HL-60 (cell line): ENCODE measurements at regions not wholly inside any gene's neighbourhood (a gene's known extent, or its start where the extent isn't known, plus 50 kb on each side); places are given as distances from the start of the nearest gene placed in this dataset.

Experiments used
- DNase-seq, 2 experiments: peaks; one replicate each; pipeline ENCODE4 v3.0.0-alpha.2; 2010 to 2020; ENCODE audit warnings: low read depth in 1 of 2, low spot score in 1 of 2
- H3K27ac ChIP-seq: fragments of 250-450 bp; sonication (Bioruptor Pico); replicated peaks from 2 replicates; pipeline ENCODE4 v1.5.1; 2020; ENCODE audit warnings: mild to moderate bottlenecking, moderate library complexity
- H3K27me3 ChIP-seq: fragments of 250-450 bp; sonication (Bioruptor Pico); 2 replicates; pipeline ENCODE4 v1.5.1; 2021; ENCODE audit warnings: mild to moderate bottlenecking, moderate library complexity; ENCODE audit not compliant: insufficient read depth, poor library complexity, severe bottlenecking
- H3K4me3 ChIP-seq: replicated peaks from 2 replicates; pipeline ENCODE4 v1.5.1; 2011; ENCODE audit warnings: mild to moderate bottlenecking, control low read depth, low read length; ENCODE audit not compliant: insufficient read depth
- GABPA ChIP-seq: IDR thresholded peaks from 2 replicates; pipeline ENCODE4 v1.6.1; 2012; ENCODE audit warnings: low read depth
- POLR2AphosphoS5 ChIP-seq: IDR thresholded peaks from 2 replicates; pipeline ENCODE4 v1.6.1; 2012; ENCODE audit warnings: low read depth
- SPI1 ChIP-seq: IDR thresholded peaks from 2 replicates; pipeline ENCODE4 v1.6.1; 2012; ENCODE audit warnings: low read depth, mild to moderate bottlenecking, borderline replicate concordance
- TF ChIP-seq, protein P1 (sequence below): IDR thresholded peaks from 2 replicates; pipeline ENCODE4 v1.6.1; 2012; ENCODE audit warnings: low read depth; ENCODE audit not compliant: insufficient replicate concordance
- TF ChIP-seq, protein P2 (sequence below): IDR thresholded peaks from one replicate; pipeline ENCODE4 v1.5.1; 2011; ENCODE audit warnings: low read length, control low read depth, inconsistent platforms; ENCODE audit not compliant: insufficient read depth

DNA sequence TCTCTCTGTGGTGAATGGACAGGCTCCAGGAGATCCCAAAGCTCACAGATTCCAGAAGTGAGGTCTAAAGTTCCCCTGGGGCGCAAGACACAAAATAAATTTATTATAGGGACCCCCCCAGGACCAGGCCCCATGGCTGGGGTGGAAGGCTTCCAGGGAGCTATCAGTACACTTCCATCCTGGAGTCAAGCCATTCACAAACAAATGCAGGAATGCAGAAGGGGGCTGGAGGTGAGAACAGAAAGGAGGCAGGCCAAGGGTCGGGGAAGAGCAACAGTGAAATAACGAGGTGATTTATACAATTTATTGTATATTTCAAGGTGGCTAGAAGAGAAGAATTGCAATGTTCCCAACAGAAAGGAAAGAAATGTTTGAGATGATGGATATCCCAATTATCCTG is 126.9 kb downstream of the LY86 start:
- Histone ChIP-seq H3K27me3 (no peaks in the 10 kb centered on the region), H3K4me3 (no peak overlapping the region), H3K27ac (peak overlapping the region; percentile 97)
- no peak for DNase-seq
- TF ChIP-seq, protein P1, sequence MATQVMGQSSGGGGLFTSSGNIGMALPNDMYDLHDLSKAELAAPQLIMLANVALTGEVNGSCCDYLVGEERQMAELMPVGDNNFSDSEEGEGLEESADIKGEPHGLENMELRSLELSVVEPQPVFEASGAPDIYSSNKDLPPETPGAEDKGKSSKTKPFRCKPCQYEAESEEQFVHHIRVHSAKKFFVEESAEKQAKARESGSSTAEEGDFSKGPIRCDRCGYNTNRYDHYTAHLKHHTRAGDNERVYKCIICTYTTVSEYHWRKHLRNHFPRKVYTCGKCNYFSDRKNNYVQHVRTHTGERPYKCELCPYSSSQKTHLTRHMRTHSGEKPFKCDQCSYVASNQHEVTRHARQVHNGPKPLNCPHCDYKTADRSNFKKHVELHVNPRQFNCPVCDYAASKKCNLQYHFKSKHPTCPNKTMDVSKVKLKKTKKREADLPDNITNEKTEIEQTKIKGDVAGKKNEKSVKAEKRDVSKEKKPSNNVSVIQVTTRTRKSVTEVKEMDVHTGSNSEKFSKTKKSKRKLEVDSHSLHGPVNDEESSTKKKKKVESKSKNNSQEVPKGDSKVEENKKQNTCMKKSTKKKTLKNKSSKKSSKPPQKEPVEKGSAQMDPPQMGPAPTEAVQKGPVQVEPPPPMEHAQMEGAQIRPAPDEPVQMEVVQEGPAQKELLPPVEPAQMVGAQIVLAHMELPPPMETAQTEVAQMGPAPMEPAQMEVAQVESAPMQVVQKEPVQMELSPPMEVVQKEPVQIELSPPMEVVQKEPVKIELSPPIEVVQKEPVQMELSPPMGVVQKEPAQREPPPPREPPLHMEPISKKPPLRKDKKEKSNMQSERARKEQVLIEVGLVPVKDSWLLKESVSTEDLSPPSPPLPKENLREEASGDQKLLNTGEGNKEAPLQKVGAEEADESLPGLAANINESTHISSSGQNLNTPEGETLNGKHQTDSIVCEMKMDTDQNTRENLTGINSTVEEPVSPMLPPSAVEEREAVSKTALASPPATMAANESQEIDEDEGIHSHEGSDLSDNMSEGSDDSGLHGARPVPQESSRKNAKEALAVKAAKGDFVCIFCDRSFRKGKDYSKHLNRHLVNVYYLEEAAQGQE: no peak
- no peak for TF ChIP-seq GABPA
- TF ChIP-seq SPI1: no peak
- TF ChIP-seq, protein P2, sequence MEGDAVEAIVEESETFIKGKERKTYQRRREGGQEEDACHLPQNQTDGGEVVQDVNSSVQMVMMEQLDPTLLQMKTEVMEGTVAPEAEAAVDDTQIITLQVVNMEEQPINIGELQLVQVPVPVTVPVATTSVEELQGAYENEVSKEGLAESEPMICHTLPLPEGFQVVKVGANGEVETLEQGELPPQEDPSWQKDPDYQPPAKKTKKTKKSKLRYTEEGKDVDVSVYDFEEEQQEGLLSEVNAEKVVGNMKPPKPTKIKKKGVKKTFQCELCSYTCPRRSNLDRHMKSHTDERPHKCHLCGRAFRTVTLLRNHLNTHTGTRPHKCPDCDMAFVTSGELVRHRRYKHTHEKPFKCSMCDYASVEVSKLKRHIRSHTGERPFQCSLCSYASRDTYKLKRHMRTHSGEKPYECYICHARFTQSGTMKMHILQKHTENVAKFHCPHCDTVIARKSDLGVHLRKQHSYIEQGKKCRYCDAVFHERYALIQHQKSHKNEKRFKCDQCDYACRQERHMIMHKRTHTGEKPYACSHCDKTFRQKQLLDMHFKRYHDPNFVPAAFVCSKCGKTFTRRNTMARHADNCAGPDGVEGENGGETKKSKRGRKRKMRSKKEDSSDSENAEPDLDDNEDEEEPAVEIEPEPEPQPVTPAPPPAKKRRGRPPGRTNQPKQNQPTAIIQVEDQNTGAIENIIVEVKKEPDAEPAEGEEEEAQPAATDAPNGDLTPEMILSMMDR: no peak
- no peak for TF ChIP-seq POLR2AphosphoS5

DNA sequence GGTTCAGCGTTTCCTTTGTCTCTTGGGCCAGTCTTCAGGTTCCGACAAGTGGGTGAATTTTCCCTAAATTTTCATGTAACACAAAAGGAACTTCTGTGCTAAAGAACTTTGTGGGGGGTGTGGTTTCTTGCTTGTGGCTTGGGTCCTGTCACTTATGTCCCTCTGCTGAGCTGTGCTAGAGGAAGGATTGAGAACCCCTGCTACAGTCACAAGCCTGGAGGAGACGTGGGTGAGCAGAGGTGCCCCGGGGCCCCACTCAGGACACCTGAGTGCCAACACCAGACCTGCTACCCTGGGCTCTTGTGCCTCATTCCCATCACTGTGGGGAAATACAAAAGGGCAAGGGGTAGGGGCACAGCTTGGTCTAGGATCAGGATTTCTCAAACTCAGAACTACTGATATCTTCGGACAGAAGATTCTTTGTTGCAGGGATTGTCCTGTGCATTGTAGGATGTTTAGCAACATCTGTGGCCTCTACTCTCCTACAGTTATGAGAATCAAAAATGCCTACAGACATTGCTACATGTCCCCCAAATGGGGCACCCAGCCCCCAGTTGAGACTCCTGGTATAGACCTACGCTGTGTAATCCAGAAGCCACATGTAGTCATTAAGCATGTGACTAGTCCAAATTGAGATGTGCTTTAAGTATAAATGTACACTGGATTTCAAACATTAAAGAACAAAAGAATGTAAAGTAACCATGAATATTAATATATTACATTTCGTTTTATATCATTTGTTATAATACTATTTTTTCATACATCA is 128.7 kb downstream of the LY86 start:
- Histone ChIP-seq H3K4me3 (no peak overlapping the region), H3K27me3 (no peaks in the 10 kb centered on the region), H3K27ac (peak overlapping the region; percentile 99)
- TF ChIP-seq, protein P1: no peak
- TF ChIP-seq POLR2AphosphoS5: peak; percentile 88
- DNase-seq: peak in 1 of 2 experiments; percentile 89

DNA sequence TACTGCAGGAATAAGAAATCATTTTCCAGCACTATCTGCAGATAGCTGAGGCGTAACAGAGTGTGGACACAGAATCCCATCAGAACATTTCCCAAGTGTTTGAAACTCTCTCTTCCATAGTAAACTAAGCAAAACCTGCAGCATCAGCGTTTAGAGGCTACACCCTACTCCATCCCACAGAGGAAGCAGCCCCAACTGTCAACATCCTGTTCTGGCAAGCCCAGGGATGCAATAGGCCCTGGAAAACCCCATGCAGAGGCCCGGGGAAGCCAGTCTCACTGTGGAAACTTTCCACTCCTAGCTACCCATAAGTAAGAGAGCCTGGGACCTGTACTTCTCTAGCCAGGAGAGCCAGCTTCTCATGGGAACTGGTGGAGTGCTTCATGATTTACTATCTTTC is 129.4 kb downstream of the LY86 start:
- H3K4me3 ChIP-seq: no peak overlapping the region
- no peak for TF ChIP-seq GABPA
- peak; percentile 71; the same call in 1 of the 2 replicates for TF ChIP-seq POLR2AphosphoS5
- peak; percentile 80 to 94 for DNase-seq
- H3K27me3 ChIP-seq: no peaks in the 10 kb centered on the region
- H3K27ac ChIP-seq: peak overlapping the region; percentile 99

DNA sequence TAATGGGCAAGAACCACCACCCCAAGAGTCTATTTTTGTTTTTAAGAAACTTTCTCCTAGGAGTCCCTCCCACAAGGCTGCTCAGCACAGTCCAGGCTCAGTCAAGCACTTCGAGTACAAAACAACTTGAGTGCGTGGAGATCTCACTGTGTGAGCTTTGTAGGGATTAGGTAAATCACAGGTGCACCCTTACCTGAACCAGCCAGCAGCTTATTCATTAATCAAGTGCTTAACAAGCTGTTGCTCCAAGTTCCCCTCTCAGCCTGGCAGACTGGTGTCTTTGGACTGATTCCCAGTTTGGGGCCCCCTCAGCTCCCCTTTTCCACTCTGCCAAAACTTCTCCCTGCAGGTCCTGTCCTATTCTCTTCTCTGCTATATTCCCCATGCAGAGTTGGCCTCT is 133.1 kb downstream of the LY86 start:
- H3K27me3 ChIP-seq: no peaks in the 10 kb centered on the region

More for the DNA sequence above, 133.1 kb downstream of the LY86 start:
- no peak for DNase-seq
- TF ChIP-seq POLR2AphosphoS5 (no peak), SPI1 (no peak)
- TF ChIP-seq, protein P2: no peak
- Histone ChIP-seq H3K4me3 (no peak overlapping the region), H3K27ac (peak overlapping the region; percentile 99)
